Activated CD8-positive, alpha-beta T cell treated with anti-CD3 and anti-CD28 coated beads for 36 hours (primary cell): ENCODE measurements at regions not wholly inside any gene's neighbourhood (a gene's known extent, or its start where the extent isn't known, plus 50 kb on each side); places are given as distances from the start of the nearest gene placed in this dataset.

Source experiments
- ATAC-seq: fragments of 200-7000 bp; cut with Tn5 transposase; one replicate; pipeline ENCODE4 v1.10.0; 2021; ENCODE audit warnings: mild to moderate bottlenecking, moderate library complexity
- CTCF ChIA-PET: fragments of 350-600 bp; sonication (Branson Sonifier 250); formaldehyde crosslinking; loops from one replicate; lab custom pipeline; 2021; ENCODE audit warnings: antibody characterized with exemption; lab: Charles Lee
- POLR2A ChIA-PET: fragments of 350-600 bp; sonication (Branson Sonifier 250); formaldehyde crosslinking; loops from one replicate; lab custom pipeline; 2021; ENCODE audit warnings: antibody characterized with exemption; lab: Charles Lee
- DNase-seq: peaks from one replicate; pipeline ENCODE4 v3.0.0-alpha.2; 2020
- H3K27ac Mint-ChIP-seq: one replicate; pipeline ENCODE4 v1.8.0; 2021; ENCODE audit warnings: mild to moderate bottlenecking, mixed read lengths
- H3K27me3 Mint-ChIP-seq: one replicate; pipeline ENCODE4 v1.8.0; 2021; ENCODE audit warnings: mixed read lengths
- H3K36me3 Mint-ChIP-seq: one replicate; pipeline ENCODE4 v1.8.0; 2021; ENCODE audit warnings: low read depth, mixed read lengths
- H3K4me1 Mint-ChIP-seq: one replicate; pipeline ENCODE4 v1.8.0; 2021; ENCODE audit warnings: low read depth, mixed read lengths
- H3K4me3 Mint-ChIP-seq: one replicate; pipeline ENCODE4 v1.8.0; 2021; ENCODE audit warnings: mild to moderate bottlenecking, moderate library complexity, mixed read lengths
- H3K9me3 Mint-ChIP-seq: one replicate; pipeline ENCODE4 v1.8.0; 2021; ENCODE audit warnings: mixed read lengths
- CTCF ChIP-seq: fragments of 200-600 bp; IDR thresholded peaks from one replicate; pipeline ENCODE4 v1.8.0; 2022; ENCODE audit warnings: antibody characterized with exemption, mild to moderate bottlenecking
- intact Hi-C: fragments of 100-400 bp; cut with micrococcal nuclease; formaldehyde crosslinking; loops from one replicate; pipeline ENCODE4 v1.10.0; 2022

DNA sequence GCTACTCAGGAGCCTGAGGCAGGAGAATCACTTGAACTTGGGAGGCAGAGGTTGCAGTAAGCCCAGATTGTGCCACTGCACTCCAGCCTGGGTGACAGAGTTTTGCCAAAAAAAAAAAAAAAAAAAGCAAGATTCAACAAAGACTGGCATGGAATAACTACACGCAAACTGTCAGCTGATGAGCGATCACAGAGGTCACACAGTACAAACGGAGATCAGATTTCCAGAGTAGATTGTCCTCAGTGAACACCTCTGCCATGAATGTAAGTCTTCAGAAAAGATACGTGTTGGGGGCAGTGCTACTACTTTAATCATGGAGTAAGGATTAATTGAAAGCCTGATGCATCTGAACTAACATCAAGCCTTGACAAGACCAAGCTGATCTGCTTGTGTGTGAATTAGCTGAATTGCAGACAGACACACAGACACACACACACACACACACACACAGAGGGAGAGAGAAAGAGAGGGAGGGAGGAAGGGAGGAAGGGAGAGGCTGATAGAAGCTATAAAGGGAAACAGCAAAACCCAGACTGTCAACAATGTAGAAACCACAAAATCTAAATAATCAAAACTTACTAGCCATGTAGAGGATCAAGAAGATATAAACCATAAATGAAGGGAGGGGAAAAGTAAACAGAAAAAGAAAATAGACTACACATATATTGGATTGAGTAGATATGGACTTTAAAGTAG, 222.9 kb upstream of the ZNF462 start:
- ChIA-PET POLR2A (no interaction called here), CTCF (no interaction called here)
- H3K36me3 Mint-ChIP-seq = no peaks in the 10 kb centered on the region
- no peaks in the 10 kb centered on the region for H3K27me3 Mint-ChIP-seq
- no peaks in the 10 kb centered on the region for H3K4me1 Mint-ChIP-seq
- DNase-seq (no peak), ATAC-seq (no peak)
- intact Hi-C loops = no loop called here
- H3K27ac Mint-ChIP-seq = no peak overlapping the region
- no peak overlapping the region for H3K4me3 Mint-ChIP-seq
- TF ChIP-seq CTCF = no peak
- H3K9me3 Mint-ChIP-seq = peaks cover 8% of the 10 kb centered on the region

DNA sequence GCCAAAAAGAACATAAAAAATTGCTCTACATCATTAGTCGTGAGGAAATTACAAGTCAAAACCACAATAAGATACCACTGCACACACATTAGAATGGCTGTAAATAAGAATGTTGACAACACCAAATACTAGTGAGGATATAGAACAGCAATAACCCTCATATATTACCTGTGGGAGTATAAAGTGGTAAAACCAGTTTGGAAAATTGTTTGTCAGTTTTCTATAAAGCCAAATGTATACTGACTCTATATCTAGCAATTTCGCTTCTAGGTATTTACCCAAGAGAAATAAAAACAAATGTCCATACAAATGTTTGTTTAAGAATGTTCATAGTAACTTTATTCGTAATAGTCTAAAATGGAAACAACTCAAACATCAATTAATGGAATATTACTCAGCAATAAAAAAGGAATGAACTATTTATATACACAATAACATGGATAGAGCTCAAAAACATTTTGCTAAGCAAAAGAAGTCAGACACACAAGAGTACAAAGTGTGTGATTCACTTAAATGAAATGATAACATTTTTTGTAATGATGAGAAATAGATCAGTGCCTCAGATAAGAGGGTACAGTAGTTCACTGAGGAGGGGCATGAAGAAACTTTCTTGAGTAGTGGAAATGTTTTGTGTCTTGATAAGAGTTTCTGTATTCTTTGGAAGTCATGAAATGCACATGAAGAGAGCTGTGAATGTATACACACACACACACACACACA, 219.6 kb upstream of the ZNF462 start:
- Mint-ChIP-seq H3K27me3 (no peaks in the 10 kb centered on the region), H3K9me3 (peaks cover 8% of the 10 kb centered on the region), H3K4me3 (no peak overlapping the region), H3K36me3 (no peaks in the 10 kb centered on the region), H3K4me1 (no peaks in the 10 kb centered on the region), H3K27ac (no peak overlapping the region)
- TF ChIP-seq CTCF = no peak
- DNase-seq (no peak), ATAC-seq (no peak)
- CTCF ChIA-PET = no interaction called here
- POLR2A ChIA-PET = no interaction called here
- intact Hi-C loops = no loop called here

DNA sequence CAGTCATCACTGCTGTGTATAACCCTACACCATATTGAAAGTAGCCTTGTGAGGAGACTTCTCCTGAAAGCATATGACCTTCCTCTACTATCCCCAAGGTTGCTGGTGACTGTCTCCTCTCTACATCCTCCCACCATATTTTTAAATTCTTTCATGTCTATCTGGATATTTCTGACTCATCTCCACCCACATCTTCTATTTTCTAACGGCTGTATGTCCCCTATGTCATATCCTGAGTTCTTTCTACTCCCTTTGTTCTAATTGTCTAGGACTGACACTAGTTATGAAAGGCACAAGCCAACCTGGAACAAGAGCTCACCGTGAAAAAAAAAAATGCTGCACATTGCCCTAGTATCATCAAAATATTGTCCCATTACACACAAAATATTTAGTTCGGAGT, 218.3 kb upstream of the ZNF462 start:
- Mint-ChIP-seq H3K27me3 (no peaks in the 10 kb centered on the region), H3K4me3 (no peak overlapping the region), H3K9me3 (peaks cover 8% of the 10 kb centered on the region), H3K27ac (no peak overlapping the region), H3K4me1 (no peaks in the 10 kb centered on the region), H3K36me3 (no peaks in the 10 kb centered on the region)
- intact Hi-C loops = no loop called here
- no peak for TF ChIP-seq CTCF
- DNase-seq = no peak
- POLR2A ChIA-PET = no interaction called here
- no peak for ATAC-seq
- CTCF ChIA-PET = no interaction called here

DNA sequence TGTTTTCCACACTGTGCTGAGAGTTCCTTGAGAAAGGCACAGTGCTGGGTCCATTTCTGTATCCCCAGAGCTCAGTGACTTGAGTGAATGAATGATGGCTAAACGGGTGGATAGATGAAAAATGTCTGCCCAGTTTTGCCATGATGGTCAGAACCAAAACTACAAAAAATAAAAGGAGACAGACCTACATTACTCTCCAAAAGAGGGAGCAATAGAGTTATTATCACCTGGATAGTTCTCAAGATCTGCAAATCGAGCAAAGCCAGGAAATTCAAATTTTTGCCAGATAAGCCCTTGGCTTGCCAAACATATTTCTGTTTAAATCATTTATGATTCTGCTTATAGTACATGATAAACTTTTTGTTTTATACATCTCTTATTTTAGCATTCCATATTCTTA, 214.2 kb upstream of the ZNF462 start:
- POLR2A ChIA-PET = no interaction called here
- no peak for TF ChIP-seq CTCF
- H3K4me3 Mint-ChIP-seq = no peak overlapping the region
- intact Hi-C loops = no loop called here
- DNase-seq (no peak), ATAC-seq (no peak)
- no peaks in the 10 kb centered on the region for H3K4me1 Mint-ChIP-seq
- no peak overlapping the region for H3K27ac Mint-ChIP-seq
- H3K9me3 Mint-ChIP-seq = peaks cover 7% of the 10 kb centered on the region
- no peaks in the 10 kb centered on the region for H3K27me3 Mint-ChIP-seq
- CTCF ChIA-PET = no interaction called here
- H3K36me3 Mint-ChIP-seq = no peaks in the 10 kb centered on the region

- intact Hi-C loops = no loop called here
- TF ChIP-seq CTCF = no peak
- POLR2A ChIA-PET = no interaction called here
- DNase-seq (no peak), ATAC-seq (no peak)
- H3K9me3 Mint-ChIP-seq = peaks cover 8% of the 10 kb centered on the region
- H3K36me3 Mint-ChIP-seq = no peaks in the 10 kb centered on the region
- no peak overlapping the region for H3K27ac Mint-ChIP-seq
- no peaks in the 10 kb centered on the region for H3K27me3 Mint-ChIP-seq
- H3K4me1 Mint-ChIP-seq = no peaks in the 10 kb centered on the region
- H3K4me3 Mint-ChIP-seq = no peak overlapping the region
- CTCF ChIA-PET = no interaction called here
These were observed 213.3 kb upstream of the ZNF462 start for GRCh38 chr9:106649664-106650063.
